IMR-90 (cell line): ENCODE measurements at regions not wholly inside any gene's neighbourhood (a gene's known extent, or its start where the extent isn't known, plus 50 kb on each side); places are given as distances from the start of the nearest gene placed in this dataset.

Source experiments
- CTCF ChIP-seq: conservative IDR thresholded peaks from 2 replicates; pipeline ENCODE4 v1.5.1; 2012; ENCODE audit warnings: mild to moderate bottlenecking, low read depth, low read length, improper control_type of control experiment
- FOS ChIP-seq: fragments of 150-350 bp; IDR thresholded peaks from 2 replicates; pipeline ENCODE4 v1.6.1; 2016; ENCODE audit warnings: low read depth, low read length
- MAFK ChIP-seq: IDR thresholded peaks from 2 replicates; pipeline ENCODE4 v1.6.1; 2012; ENCODE audit warnings: low read depth, low read length, improper control_type of control experiment
- MAZ ChIP-seq: IDR thresholded peaks from 2 replicates; pipeline ENCODE4 v1.6.1; 2012; ENCODE audit warnings: low read depth, mild to moderate bottlenecking, low read length, improper control_type of control experiment, moderate library complexity, borderline replicate concordance
- POLR2A ChIP-seq: IDR thresholded peaks from 2 replicates; pipeline ENCODE4 v1.6.1; 2012; ENCODE audit warnings: mild to moderate bottlenecking, low read depth, low read length
- RAD21 ChIP-seq: IDR thresholded peaks from 2 replicates; pipeline ENCODE4 v1.6.1; 2012; ENCODE audit warnings: low read length, improper control_type of control experiment
- USF2 ChIP-seq: fragments of 150-350 bp; IDR thresholded peaks from 2 replicates; pipeline ENCODE4 v1.6.1; 2017; ENCODE audit warnings: mild to moderate bottlenecking, antibody characterized with exemption, low read length, low read depth

- TF ChIP-seq USF2 (no peak), MAFK (peak; percentile 30; the same call in 1 of the 2 replicates), RAD21 (no peak), CTCF (no peak), FOS (no peak), POLR2A (no peak), MAZ (no peak)
These were observed 996.7 kb upstream of the TMPRSS15 start for GRCh38 chr21:19400223-19400770.
